ENCODE measurements at regions not wholly inside any gene's neighbourhood (a gene's known extent, or its start where the extent isn't known, plus 50 kb on each side); places are given as distances from the start of the nearest gene placed in this dataset.

DNA sequence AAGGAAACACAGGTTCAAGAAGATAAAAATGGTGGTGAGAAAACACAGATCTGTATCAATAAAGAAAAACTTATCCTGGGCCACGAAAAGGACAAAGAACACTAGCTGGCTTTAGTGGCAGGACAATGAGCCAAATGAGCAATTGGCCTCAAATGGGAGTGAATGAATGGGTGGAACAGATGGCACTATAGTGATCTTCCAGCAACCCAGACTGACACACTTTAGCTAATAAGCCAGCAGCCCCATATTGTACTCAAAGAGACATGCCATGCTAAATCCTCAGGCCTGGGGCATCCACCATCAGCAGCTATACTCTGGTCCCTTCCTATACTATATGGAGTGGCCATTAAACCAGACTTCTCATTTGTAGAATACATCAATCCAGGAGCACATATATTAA lies 60.0 kb upstream of the GADL1 start:
- no peaks in the 10 kb centered on the region for H4K20me1 ChIP-seq (replicated peaks; ENCODE audit: insufficient read depth)
- no peak overlapping the region for H2AFZ ChIP-seq
- no peaks in the 10 kb centered on the region for H3K4me1 ChIP-seq (ENCODE audit: insufficient read depth)
- no peaks in the 10 kb centered on the region for H3K36me3 ChIP-seq (ENCODE audit: insufficient read depth)
- TF ChIP-seq ZNF114 (CRISPR knock-in tag; IDR thresholded peaks at IDR 0.05) = no peak
- TF ChIP-seq, protein P1, sequence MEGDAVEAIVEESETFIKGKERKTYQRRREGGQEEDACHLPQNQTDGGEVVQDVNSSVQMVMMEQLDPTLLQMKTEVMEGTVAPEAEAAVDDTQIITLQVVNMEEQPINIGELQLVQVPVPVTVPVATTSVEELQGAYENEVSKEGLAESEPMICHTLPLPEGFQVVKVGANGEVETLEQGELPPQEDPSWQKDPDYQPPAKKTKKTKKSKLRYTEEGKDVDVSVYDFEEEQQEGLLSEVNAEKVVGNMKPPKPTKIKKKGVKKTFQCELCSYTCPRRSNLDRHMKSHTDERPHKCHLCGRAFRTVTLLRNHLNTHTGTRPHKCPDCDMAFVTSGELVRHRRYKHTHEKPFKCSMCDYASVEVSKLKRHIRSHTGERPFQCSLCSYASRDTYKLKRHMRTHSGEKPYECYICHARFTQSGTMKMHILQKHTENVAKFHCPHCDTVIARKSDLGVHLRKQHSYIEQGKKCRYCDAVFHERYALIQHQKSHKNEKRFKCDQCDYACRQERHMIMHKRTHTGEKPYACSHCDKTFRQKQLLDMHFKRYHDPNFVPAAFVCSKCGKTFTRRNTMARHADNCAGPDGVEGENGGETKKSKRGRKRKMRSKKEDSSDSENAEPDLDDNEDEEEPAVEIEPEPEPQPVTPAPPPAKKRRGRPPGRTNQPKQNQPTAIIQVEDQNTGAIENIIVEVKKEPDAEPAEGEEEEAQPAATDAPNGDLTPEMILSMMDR (conservative IDR thresholded peaks at IDR 0.05; ENCODE audit: low read depth in 2 of 2) = no peak
- no peak for TF ChIP-seq POLR2AphosphoS5 (IDR thresholded peaks at IDR 0.05; ENCODE audit: low read depth)
- TF ChIP-seq NANOG (IDR thresholded peaks at IDR 0.05; ENCODE audit: borderline replicate concordance) = no peak
- no peak for TF ChIP-seq EZH2phosphoT487 (IDR thresholded peaks at IDR 0.05; ENCODE audit: unreplicated experiment)
- TF ChIP-seq ZNF331 (CRISPR knock-in tag; IDR thresholded peaks at IDR 0.05; ENCODE audit: low read depth) = no peak
- TF ChIP-seq CREB1 (CRISPR knock-in tag; IDR thresholded peaks at IDR 0.05; ENCODE audit: low read depth) = no peak
- TF ChIP-seq, protein P2, sequence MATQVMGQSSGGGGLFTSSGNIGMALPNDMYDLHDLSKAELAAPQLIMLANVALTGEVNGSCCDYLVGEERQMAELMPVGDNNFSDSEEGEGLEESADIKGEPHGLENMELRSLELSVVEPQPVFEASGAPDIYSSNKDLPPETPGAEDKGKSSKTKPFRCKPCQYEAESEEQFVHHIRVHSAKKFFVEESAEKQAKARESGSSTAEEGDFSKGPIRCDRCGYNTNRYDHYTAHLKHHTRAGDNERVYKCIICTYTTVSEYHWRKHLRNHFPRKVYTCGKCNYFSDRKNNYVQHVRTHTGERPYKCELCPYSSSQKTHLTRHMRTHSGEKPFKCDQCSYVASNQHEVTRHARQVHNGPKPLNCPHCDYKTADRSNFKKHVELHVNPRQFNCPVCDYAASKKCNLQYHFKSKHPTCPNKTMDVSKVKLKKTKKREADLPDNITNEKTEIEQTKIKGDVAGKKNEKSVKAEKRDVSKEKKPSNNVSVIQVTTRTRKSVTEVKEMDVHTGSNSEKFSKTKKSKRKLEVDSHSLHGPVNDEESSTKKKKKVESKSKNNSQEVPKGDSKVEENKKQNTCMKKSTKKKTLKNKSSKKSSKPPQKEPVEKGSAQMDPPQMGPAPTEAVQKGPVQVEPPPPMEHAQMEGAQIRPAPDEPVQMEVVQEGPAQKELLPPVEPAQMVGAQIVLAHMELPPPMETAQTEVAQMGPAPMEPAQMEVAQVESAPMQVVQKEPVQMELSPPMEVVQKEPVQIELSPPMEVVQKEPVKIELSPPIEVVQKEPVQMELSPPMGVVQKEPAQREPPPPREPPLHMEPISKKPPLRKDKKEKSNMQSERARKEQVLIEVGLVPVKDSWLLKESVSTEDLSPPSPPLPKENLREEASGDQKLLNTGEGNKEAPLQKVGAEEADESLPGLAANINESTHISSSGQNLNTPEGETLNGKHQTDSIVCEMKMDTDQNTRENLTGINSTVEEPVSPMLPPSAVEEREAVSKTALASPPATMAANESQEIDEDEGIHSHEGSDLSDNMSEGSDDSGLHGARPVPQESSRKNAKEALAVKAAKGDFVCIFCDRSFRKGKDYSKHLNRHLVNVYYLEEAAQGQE (IDR thresholded peaks at IDR 0.05; ENCODE audit: unreplicated experiment) = no peak
- H3F3A ChIP-seq (replicated peaks; ENCODE audit: low read depth) = no peaks in the 10 kb centered on the region
- Mint-ChIP-seq H3K9me3 (peaks cover 10% of the 10 kb centered on the region; the same call in 2 of the 3 replicates), H3K36me3 (ENCODE audit: low read depth) (no peaks in the 10 kb centered on the region), H3K4me1 (no peaks in the 10 kb centered on the region; the same call in 2 of the 3 replicates), H3K27me3 (ENCODE audit: insufficient read depth, low read depth, poor library complexity) (peaks cover 3% of the 10 kb centered on the region), H3K4me3 (no peak overlapping the region), H3K27ac (no peak overlapping the region)
- H3K4me2 ChIP-seq = no peak overlapping the region
- no peak overlapping the region for H3K4me3 ChIP-seq
- ATAC-seq (no peak), DNase-seq (ENCODE audit: low spot score) (no peak)
- H3K27me3 ChIP-seq (ENCODE audit: insufficient read depth) = no peaks in the 10 kb centered on the region
- peaks cover 14% of the 10 kb centered on the region for H3K9me2 ChIP-seq (ENCODE audit: insufficient read depth)
- H3K27ac ChIP-seq (ENCODE audit: low read depth) = no peak overlapping the region
- no peaks in the 10 kb centered on the region for H3K79me2 ChIP-seq (replicated peaks; ENCODE audit: insufficient read depth)

DNA sequence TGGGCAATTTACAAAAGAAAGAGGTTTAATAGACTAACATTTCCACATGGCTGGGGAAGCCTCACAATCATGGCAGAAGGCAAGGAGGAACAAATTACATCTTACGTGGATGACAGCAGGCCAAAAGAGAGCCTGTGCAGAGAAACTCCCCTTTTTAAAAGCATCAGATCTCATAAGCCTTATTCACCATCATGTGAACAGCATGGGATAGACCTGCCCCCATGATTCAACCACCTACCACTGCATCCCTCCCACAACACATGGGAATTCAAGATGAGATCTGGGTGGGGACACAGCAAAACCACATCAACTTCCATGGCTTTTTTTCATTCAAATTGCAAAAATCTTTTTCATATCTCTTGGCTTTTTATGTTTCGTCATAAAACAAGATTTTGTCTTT lies 67.6 kb upstream of the GADL1 start:
- peaks cover 13% of the 10 kb centered on the region; the same call in 2 of the 3 replicates for H3K9me3 Mint-ChIP-seq
- DNase-seq (ENCODE audit: low spot score) (no peak), ATAC-seq (no peak)
- H2AFZ ChIP-seq = no peak overlapping the region
- H3F3A ChIP-seq (replicated peaks; ENCODE audit: low read depth) = no peaks in the 10 kb centered on the region
- H3K27ac Mint-ChIP-seq = no peak overlapping the region
- no peak overlapping the region for H3K27ac ChIP-seq (ENCODE audit: low read depth)
- no peaks in the 10 kb centered on the region for H3K9me2 ChIP-seq (ENCODE audit: insufficient read depth)
- H3K4me3 Mint-ChIP-seq = no peak overlapping the region
- peaks cover 3% of the 10 kb centered on the region for H3K27me3 Mint-ChIP-seq (ENCODE audit: insufficient read depth, low read depth, poor library complexity)
- no peaks in the 10 kb centered on the region for H3K36me3 Mint-ChIP-seq (ENCODE audit: low read depth)
- H3K4me3 ChIP-seq = no peak overlapping the region
- H3K36me3 ChIP-seq (ENCODE audit: insufficient read depth) = no peaks in the 10 kb centered on the region
- TF ChIP-seq CREB1 (CRISPR knock-in tag; IDR thresholded peaks at IDR 0.05; ENCODE audit: low read depth) = no peak
- no peak for TF ChIP-seq ZNF331 (CRISPR knock-in tag; IDR thresholded peaks at IDR 0.05; ENCODE audit: low read depth)
- no peak for TF ChIP-seq STAT1 (IDR thresholded peaks at IDR 0.05; ENCODE audit: unreplicated experiment)
- TF ChIP-seq, protein P3, sequence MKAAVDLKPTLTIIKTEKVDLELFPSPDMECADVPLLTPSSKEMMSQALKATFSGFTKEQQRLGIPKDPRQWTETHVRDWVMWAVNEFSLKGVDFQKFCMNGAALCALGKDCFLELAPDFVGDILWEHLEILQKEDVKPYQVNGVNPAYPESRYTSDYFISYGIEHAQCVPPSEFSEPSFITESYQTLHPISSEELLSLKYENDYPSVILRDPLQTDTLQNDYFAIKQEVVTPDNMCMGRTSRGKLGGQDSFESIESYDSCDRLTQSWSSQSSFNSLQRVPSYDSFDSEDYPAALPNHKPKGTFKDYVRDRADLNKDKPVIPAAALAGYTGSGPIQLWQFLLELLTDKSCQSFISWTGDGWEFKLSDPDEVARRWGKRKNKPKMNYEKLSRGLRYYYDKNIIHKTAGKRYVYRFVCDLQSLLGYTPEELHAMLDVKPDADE (IDR thresholded peaks at IDR 0.05) = no peak
- no peaks in the 10 kb centered on the region for H3K79me2 ChIP-seq (replicated peaks; ENCODE audit: insufficient read depth)
- peaks cover 5% of the 10 kb centered on the region; the same call in 1 of the 3 replicates for H3K4me1 Mint-ChIP-seq
- H4K20me1 ChIP-seq (replicated peaks; ENCODE audit: insufficient read depth) = no peaks in the 10 kb centered on the region
- H3K4me2 ChIP-seq = no peak overlapping the region
- H3K4me1 ChIP-seq (ENCODE audit: insufficient read depth) = no peaks in the 10 kb centered on the region
- no peaks in the 10 kb centered on the region for H3K27me3 ChIP-seq (ENCODE audit: insufficient read depth)
